EH (cell line): ENCODE measurements at regions not wholly inside any gene's neighbourhood (a gene's known extent, or its start where the extent isn't known, plus 50 kb on each side); places are given as distances from the start of the nearest gene placed in this dataset.
A peak's percentile ranks its signal among the peaks of the same experiment; 100 is the strongest.
"Not testable (repeated sequence)": the region's sequence is repeated elsewhere in the genome, so short reads cannot be mapped to it uniquely, and the experiment has no call there.

ENCODE experiments used
- DNase-seq: peaks from one replicate; pipeline ENCODE4 v3.0.0-alpha.2; 2015; ENCODE audit warnings: low read depth

GRCh38 chr13:110044551-110045111, 258.2 kb upstream of the IRS2 start:
- DNase-seq, result peak; percentile 63

DNA sequence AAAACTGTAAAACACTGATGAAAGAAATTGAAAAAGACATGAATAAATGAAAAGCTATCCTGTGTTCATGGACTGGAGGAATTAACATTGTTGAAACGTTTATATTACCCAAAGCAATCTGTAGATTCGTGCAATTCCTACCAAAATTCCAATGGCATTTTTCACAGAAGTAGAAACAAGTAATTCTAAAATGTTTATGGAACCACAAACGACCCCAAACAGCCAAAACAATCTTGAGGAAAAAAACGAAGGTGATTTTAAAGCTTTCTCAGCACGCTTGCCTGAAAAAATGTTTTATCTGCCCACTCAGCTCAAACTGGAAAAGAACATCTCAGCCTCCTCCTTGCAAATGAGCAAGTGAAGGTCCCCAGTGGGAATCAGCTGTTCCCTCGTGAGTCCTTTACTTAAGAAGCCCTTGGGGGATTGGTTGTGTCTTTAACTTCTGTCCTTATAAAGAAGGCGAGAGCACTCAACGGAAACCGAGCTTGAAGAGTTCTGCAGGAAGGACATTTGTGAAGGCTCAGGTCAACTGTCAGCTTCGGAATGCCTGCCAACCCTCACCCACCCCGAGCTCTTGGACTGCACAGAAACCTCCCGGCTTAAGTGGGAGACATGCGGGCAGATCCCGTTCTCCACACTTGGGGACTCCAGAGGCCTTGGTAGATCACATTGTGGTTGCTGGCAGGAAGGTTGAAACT, 256.0 kb upstream of the IRS2 start:
- peak; percentile 75 for DNase-seq

DNA sequence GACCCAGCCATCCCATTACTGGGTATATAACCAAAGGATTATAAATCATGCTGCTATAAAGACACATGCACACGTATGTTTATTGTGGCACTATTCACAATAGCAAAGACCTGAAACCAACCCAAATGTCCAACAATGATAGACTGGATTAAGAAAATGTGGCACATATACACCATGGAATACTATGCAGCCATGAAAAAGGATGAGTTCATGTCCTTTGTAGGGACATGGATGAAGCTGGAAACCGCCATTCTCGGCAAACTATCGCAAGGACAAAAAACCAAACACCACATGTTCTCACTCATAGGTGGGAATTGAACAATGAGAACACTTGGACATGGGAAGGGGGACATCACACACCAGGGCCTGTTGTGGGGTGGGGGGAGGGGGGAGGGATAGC, 255.3 kb upstream of the IRS2 start:
- DNase-seq, result not testable (repeated sequence)

DNA sequence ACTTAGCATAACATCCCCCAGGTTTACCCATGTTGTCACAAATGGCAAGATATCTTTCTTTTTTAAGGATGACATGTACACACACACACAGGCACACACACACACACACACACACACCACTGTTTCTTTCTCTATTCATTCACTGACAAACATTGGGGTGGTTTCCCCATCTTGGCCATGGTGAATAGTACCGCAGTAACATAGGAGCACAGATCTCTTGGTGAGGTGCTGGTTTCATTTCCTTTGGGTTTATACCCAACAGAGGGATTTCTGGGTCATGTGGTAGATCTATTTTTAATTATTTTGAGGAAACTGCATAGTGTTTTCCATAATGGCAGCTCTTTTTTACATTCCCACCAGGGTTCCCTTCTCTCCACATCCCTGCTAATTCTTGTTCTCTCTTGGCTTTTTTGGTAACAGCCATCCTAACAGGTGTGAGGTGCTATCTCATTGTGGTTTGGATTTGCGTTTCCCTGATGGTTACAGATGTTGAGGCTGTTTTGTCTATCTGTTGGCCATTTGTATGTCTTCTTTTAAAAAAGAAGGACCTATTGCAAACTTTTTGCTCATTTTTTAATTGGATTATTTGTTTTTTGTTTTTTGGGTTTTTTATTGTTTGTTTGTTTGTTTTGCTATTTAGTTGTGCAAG, 251.7 kb upstream of the IRS2 start:
- DNase-seq, result no peak

DNA sequence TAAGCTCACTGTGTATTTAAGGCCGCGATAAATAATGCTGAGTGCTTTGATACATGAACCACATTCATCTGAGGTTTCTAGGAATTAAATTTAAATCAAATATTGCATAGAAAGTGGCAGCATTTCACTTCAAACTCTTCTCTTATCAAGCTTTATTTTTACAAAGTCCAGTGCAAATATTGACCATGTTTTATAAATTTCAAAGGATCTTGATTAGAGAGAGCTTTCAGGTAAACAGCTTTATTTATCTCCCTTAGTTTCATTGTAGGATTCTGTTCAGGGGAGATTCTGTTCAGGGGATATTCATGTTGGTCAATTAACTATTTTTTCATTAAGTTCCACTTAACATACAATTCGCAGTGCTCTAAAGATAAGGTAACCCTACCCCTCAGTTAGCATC, 249.7 kb upstream of the IRS2 start:
- DNase-seq, result no peak

GRCh38 chr13:110034031-110034549, 247.7 kb upstream of the IRS2 start:
- DNase-seq, result no peak

- DNase-seq, result no peak
Measured at GRCh38 chr13:110032969-110033368, 246.6 kb upstream of the IRS2 start.

DNA sequence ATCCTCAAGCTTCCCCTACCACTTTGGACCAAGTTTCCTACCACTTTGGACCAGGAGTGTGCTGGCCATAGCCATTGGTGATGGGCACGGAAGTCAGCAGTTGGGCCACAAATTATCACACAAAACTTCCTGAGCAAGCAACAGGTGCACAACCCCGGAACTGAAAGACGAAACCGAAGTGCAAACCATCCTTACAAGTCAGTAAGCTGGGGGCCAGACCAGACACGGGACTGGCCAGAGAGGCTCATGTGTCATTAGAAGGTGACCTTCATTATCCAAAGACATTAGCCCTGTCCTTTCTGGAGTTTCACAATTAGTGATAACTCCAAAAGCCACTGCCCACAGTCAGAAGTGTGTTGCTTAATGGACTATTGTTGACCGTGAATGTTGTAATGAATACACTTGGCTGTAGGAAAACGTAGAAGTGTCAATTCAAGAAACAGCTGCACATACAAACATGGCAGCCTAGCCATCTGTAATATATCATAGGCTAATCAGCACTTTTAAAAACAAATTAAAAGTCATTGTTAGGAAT, 244.1 kb upstream of the IRS2 start:
- DNase-seq, result no peak

GRCh38 chr13:110028838-110029621, 242.6 kb upstream of the IRS2 start:
- no peak for DNase-seq

- no peak for DNase-seq
Measured at GRCh38 chr13:110028311-110028710, 241.9 kb upstream of the IRS2 start.

GRCh38 chr13:110027470-110028240, 241.3 kb upstream of the IRS2 start:
- no peak for DNase-seq

- no peak for DNase-seq
Measured at GRCh38 chr13:110024645-110024980, 238.2 kb upstream of the IRS2 start.

DNA sequence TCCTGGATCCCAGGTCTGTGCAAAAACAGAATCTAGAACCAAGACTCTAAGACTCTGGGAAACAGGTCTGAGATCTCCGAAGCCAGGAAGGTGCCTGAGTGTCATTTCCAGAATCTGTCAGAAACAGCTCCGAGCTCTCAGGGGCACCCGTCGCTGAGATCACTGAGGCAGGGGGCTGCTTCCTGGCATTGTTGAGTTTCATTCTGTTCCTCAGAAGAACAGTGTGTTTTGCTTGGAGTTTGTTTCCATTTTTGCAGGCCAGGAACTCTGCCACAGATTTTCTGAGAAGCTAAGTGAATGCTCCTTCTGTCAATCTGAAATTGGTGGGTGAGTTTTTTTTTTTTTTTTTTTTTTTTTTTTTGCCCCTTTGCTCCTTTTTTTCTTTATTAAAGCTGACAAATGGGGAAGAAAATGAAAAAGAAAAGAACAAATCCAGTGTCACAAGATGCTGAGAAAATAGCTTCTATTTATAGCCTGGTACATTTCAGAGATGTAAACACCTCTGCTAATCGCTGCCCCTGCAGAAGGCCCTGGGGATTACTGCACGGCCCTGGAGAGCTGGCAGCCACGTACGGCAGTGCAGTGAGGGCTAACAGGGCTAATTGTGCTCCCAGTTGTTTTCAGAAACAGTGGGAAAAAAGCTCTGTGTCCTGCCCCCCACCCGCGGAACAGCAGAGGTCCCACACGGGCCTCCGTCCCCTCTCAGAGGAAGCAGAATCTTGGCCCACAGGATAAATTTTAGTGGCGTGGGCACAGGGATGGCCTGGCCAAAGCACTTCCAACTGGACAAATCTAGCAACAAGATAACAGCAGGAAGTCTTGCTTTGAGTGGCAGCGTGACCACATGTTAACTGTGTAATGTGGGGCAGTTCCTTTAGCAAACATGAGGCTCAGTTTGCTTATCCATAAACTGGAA, 237.6 kb upstream of the IRS2 start:
- DNase-seq, result peak; percentile 50

GRCh38 chr13:110018009-110018408, 231.6 kb upstream of the IRS2 start:
- DNase-seq, result peak; percentile 66

DNA sequence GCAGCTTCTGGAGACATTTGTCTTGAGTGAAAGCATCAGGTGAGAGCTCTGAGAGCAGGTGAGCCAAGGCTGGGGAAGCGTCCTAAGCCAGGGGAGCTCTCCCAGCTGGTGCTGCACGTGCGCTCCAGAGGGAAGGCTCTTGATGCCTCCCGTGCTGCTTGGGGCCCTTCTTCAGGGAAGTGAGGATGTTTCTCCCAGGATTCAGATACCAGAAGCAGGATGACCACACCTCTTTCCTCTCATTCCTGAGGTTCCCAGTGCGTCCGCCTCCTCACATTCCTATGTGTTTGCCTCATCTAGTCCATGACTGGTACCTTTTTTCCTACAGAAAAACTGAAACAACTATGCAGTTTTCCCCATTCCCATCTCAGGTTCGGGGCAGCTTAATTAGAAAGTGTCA, 231.0 kb upstream of the IRS2 start:
- DNase-seq, result peak; percentile 97

DNA sequence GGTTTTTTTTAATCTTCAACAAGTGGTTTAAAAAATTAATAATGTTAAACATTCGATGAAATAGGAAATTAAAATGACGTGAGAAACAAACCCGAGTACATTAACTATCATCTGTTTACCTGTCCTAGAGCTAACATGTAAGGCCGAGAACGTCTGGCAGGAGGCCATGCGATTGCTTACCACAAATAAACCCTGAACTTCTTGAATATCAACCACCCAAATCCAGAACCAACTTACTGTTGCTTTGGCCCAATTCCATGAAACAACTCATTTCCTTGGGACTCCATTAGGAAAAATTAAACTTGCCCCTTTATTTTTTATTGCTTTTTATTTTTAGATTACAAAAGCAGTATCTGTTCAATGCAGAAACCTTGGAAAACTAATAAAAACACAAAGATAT, 228.9 kb upstream of the IRS2 start:
- DNase-seq, result peak; percentile 25

- DNase-seq, result no peak
Measured at GRCh38 chr13:110014719-110015118, 228.3 kb upstream of the IRS2 start.

GRCh38 chr13:110012102-110012739, 225.8 kb upstream of the IRS2 start:
- DNase-seq, result peak; percentile 100

DNA sequence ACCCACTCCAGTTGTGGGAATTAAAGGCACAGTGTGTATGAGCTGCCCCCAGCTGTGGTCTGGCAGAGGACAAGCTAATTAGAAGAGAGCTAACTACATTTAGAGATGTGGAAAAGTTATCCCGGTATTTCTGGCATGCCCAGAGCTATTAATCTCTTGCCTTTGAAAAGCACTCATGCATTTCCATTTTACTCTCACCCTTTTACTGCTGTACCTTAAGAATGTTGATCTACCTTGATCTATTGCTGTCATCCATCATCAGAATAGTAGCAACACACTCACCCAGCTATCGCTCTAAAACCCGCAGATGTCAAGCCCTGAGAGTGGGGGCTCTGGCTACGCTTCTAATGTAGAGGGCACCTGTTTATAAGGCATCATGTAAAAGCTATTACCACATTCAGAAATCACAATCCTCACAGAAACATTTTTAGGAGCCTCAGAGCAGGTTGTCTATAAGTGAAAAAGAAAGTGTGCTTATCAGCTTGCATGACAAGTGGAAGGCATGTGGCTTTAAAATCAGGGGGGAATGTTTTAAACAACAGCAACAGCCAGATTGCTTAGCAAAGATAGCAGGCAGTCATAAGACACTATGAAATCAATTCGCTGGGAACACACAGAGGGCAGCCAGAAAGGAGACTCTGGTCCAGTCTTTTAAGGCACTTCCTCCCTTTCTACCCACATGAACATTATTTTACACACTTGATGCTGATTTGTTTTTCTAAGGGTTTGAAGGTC, 224.2 kb upstream of the IRS2 start:
- DNase-seq, result peak; percentile 43
